RWPE1 (cell line): ENCODE measurements at regions not wholly inside any gene's neighbourhood (a gene's known extent, or its start where the extent isn't known, plus 50 kb on each side); places are given as distances from the start of the nearest gene placed in this dataset.

Experiments
- CTCF ChIA-PET: fragments of 350-600 bp; sonication (Branson Sonifier 250); formaldehyde crosslinking; extraction: SDS; loops from one replicate; lab custom pipeline; 2021; lab: Yijun Ruan, JAX
- POLR2A ChIA-PET: fragments of 400-600 bp; formaldehyde crosslinking; extraction: SDS; loops from one replicate; lab custom pipeline; 2020; ENCODE audit warnings: antibody characterized with exemption; ENCODE audit not compliant: low non-redundant PET; lab: Yijun Ruan, JAX
- DNase-seq: peaks from one replicate; pipeline ENCODE4 v3.0.0; 2012; ENCODE audit warnings: low spot score
- H3K27ac ChIP-seq: fragments of 450-650 bp; 2 replicates; pipeline ENCODE4 v1.5.1; 2017
- TF ChIP-seq, protein P1 (sequence below): fragments of 450-650 bp; conservative IDR thresholded peaks from 2 replicates; pipeline ENCODE4 v1.5.1; 2017; ENCODE audit warnings: low read depth, mild to moderate bottlenecking

DNA sequence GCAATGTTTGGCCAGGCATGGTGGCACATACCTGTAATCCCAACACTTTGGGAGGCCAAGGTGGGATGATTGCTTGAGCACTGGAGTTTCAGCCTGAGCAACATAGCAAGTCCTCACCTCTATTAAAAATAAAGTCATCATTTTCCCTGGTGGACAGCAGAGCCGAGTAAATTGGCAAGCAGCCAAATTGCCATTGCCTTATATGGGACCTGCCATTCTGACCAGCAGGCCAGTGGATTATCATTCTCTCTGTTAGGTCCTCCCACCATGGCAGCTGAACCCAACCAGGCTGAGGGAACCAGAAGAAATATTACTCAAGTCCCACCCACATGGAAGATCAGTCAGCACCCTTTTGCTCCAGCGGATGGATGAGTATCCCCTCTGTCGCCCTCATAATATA is 1829.9 kb downstream of the EFNA5 start:
- H3K27ac ChIP-seq = no peak overlapping the region
- ChIA-PET CTCF (no interaction called here), POLR2A (no interaction called here)
- TF ChIP-seq, protein P1, sequence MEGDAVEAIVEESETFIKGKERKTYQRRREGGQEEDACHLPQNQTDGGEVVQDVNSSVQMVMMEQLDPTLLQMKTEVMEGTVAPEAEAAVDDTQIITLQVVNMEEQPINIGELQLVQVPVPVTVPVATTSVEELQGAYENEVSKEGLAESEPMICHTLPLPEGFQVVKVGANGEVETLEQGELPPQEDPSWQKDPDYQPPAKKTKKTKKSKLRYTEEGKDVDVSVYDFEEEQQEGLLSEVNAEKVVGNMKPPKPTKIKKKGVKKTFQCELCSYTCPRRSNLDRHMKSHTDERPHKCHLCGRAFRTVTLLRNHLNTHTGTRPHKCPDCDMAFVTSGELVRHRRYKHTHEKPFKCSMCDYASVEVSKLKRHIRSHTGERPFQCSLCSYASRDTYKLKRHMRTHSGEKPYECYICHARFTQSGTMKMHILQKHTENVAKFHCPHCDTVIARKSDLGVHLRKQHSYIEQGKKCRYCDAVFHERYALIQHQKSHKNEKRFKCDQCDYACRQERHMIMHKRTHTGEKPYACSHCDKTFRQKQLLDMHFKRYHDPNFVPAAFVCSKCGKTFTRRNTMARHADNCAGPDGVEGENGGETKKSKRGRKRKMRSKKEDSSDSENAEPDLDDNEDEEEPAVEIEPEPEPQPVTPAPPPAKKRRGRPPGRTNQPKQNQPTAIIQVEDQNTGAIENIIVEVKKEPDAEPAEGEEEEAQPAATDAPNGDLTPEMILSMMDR = no peak
- no peak for DNase-seq

DNA sequence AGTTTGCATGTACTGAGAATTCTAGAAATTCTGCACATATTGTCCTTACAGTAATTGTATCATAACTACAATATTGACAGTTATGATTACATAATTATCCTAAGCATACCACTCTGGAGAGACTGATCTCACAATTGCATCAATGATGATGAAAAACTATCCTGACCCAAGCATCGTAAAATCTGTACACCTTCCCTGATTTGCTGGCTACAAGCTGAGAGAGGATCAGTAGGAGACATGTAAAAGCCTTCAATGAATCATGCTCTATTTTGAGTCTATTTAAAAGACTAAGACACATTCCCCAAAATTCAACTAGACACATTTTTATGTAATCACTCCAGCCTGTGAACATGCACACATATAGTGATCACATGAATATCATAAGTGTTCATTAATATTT is 1833.8 kb downstream of the EFNA5 start:
- POLR2A ChIA-PET = no interaction called here
- TF ChIP-seq, protein P1 = no peak
- no peak overlapping the region for H3K27ac ChIP-seq
- DNase-seq = no peak
- CTCF ChIA-PET = no interaction called here

GRCh38 chr5:105836268-105836667 is 1834.5 kb downstream of the EFNA5 start:
- no peak overlapping the region for H3K27ac ChIP-seq
- ChIA-PET CTCF (no interaction called here), POLR2A (no interaction called here)
- TF ChIP-seq, protein P1 = no peak
- DNase-seq = no peak

- H3K27ac ChIP-seq = no peak overlapping the region
- DNase-seq = no peak
- TF ChIP-seq, protein P1 = no peak
- ChIA-PET POLR2A (no interaction called here), CTCF (no interaction called here)
Observed at GRCh38 chr5:105828821-105829220, 1841.9 kb downstream of the EFNA5 start.

GRCh38 chr5:105821800-105822199 is 1848.9 kb downstream of the EFNA5 start:
- TF ChIP-seq, protein P1 = no peak
- no peak overlapping the region for H3K27ac ChIP-seq
- ChIA-PET CTCF (no interaction called here), POLR2A (no interaction called here)
- DNase-seq = no peak

DNA sequence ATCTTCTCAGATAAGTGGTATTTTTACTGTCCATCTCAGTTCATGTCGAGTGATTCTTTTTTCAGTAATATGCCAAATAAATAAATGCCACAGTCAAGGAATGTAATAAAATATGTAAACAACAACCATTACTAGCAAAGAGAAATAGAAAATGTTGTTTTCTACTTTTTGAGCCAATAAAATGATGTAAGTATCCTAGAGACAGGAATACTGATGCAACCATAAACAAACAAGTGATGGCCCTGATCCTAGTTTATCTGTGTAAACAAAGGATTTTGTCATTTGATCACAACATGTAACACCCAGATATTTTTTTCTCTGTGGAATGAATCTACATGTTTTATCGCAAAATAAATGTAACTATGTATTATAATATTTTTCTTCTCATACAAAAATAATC is 1852.8 kb downstream of the EFNA5 start:
- ChIA-PET POLR2A (no interaction called here), CTCF (no interaction called here)
- TF ChIP-seq, protein P1 = no peak
- no peak overlapping the region for H3K27ac ChIP-seq
- DNase-seq = no peak

DNA sequence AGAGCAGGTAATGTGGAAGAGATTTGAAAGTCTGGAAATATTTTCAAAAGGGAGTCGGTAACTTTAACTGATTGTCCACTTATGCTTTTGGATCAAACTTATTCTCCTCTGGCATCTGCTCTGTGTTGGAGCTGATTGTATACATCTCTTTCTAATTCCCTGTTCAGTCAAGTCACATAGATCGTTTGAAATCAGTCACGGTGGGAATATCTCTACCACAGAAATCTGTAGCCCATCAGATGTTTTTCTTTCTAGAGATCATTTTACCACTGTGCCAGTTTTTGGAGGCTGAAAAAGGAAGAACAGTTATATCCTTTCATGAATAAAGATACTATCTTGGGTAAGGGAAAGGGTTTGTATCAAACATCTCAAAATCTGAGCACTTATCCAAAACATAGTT is 1853.3 kb downstream of the EFNA5 start:
- no peak for DNase-seq
- ChIA-PET POLR2A (no interaction called here), CTCF (no interaction called here)
- no peak overlapping the region for H3K27ac ChIP-seq
- TF ChIP-seq, protein P1 = no peak
